IPS DF 4.7 (cell line): ENCODE measurements at regions not wholly inside any gene's neighbourhood (a gene's known extent, or its start where the extent isn't known, plus 50 kb on each side); places are given as distances from the start of the nearest gene placed in this dataset.

Experiments
- DNase-seq: peaks from one replicate; pipeline ENCODE4 v3.0.0-alpha.2; 2013; ENCODE audit warnings: low spot score; ENCODE audit errors: extremely low read depth

GRCh38 chr18:24934258-24934932 is 417.6 kb downstream of the ZNF521 start:
- no peak for DNase-seq

- DNase-seq = no peak
Measured at GRCh38 chr18:24935008-24935407, 417.0 kb downstream of the ZNF521 start.

GRCh38 chr18:24935896-24936295 is 416.1 kb downstream of the ZNF521 start:
- DNase-seq = no peak

GRCh38 chr18:24936691-24937090 is 415.3 kb downstream of the ZNF521 start:
- DNase-seq = no peak

- no peak for DNase-seq
Measured at GRCh38 chr18:24937639-24938275, 414.2 kb downstream of the ZNF521 start.

- DNase-seq = no peak
Measured at GRCh38 chr18:24940416-24940815, 411.6 kb downstream of the ZNF521 start.

- DNase-seq = no peak
Measured at GRCh38 chr18:24941174-24941951, 410.6 kb downstream of the ZNF521 start.

- no peak for DNase-seq
Measured at GRCh38 chr18:24942144-24942543, 409.8 kb downstream of the ZNF521 start.

- no peak for DNase-seq
Measured at GRCh38 chr18:24947521-24948305, 404.3 kb downstream of the ZNF521 start.

GRCh38 chr18:24949908-24950307 is 402.1 kb downstream of the ZNF521 start:
- DNase-seq = no peak

GRCh38 chr18:24954341-24954740 is 397.6 kb downstream of the ZNF521 start:
- no peak for DNase-seq

- no peak for DNase-seq
Measured at GRCh38 chr18:24958001-24958400, 394.0 kb downstream of the ZNF521 start.

- no peak for DNase-seq
Measured at GRCh38 chr18:24959051-24959476, 392.9 kb downstream of the ZNF521 start.

GRCh38 chr18:24964216-24964615 is 387.8 kb downstream of the ZNF521 start:
- DNase-seq = no peak

GRCh38 chr18:24968238-24968775 is 383.7 kb downstream of the ZNF521 start:
- no peak for DNase-seq

GRCh38 chr18:24972577-24972976 is 379.4 kb downstream of the ZNF521 start:
- no peak for DNase-seq

GRCh38 chr18:24974431-24974830 is 377.5 kb downstream of the ZNF521 start:
- no peak for DNase-seq

GRCh38 chr18:24975496-24976372 is 376.2 kb downstream of the ZNF521 start:
- no peak for DNase-seq

- no peak for DNase-seq
Measured at GRCh38 chr18:24976502-24976901, 375.5 kb downstream of the ZNF521 start.

GRCh38 chr18:24979235-24979634 is 372.7 kb downstream of the ZNF521 start:
- DNase-seq = no peak
